ENCODE measurements at regions not wholly inside any gene's neighbourhood (a gene's known extent, or its start where the extent isn't known, plus 50 kb on each side); places are given as distances from the start of the nearest gene placed in this dataset.

DNA sequence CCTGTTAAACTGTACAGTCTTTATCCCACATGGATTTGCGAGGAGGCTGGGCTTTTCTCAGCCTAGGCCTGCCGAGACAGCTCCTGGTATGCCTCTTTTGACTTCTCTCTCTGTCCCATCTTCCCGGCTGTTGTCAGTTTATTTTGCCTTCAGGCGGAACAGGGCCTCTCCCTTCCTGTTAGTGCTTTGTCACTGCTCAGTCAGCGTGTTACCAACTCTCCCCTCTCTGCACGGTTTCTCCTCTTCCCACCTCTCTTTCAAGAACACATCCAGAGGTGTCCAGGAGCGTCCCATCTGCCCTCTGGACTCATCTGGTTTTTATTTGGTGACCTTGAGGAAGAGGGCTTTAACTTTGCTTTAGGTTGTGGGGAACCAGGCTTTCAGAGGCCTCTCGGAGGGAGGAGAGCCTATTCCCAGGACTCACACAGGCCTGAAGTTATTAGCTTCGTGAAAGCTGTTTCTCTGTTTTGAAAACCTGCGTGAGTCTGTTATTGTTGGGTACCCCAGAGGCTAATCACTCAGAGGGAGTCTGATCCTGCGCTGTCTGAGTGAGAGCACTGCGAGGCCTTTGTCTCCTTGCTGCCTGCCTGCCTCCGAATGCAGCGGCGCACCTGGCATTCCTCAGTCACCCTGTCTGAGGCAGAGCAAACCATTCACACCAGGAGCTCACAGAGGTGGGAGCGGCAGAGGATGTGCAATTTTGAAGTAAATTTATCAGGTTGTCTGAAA lies 234.4 kb upstream of the MPDZ start:
- no peak overlapping the region for H3K27ac Mint-ChIP-seq
- no peaks in the 10 kb centered on the region for H3K4me1 Mint-ChIP-seq
- peaks cover 7% of the 10 kb centered on the region for H3K9me3 Mint-ChIP-seq
- no peak for ATAC-seq (replicated peaks)
- H3K27me3 Mint-ChIP-seq: no peaks in the 10 kb centered on the region
- H3K36me3 Mint-ChIP-seq (ENCODE audit: low read depth): no peaks in the 10 kb centered on the region
- H3K4me3 Mint-ChIP-seq: no peak overlapping the region

DNA sequence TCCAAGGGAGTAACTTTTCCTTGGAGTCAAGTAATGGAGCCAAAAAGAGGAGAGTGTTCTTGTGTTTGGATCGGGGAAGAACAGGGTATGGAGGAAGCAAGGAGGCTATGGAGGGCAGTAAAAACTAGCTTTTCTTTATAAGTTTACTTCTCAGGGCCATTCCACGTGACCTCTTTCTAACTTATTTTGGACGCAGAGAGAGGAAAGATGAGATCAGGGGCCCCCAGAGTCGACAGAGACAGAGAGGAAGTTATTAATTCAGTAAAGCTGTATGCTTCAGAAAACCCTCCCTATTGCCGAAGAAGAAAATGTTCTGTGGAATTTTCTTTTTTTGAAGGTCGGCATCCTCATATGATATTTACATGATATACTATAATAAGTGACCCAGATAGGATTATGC lies 233.8 kb upstream of the MPDZ start:
- no peak overlapping the region for H3K27ac Mint-ChIP-seq
- H3K27me3 Mint-ChIP-seq: no peaks in the 10 kb centered on the region
- peaks cover 7% of the 10 kb centered on the region for H3K9me3 Mint-ChIP-seq
- no peaks in the 10 kb centered on the region for H3K4me1 Mint-ChIP-seq
- no peak for ATAC-seq (replicated peaks)
- no peak overlapping the region for H3K4me3 Mint-ChIP-seq
- no peaks in the 10 kb centered on the region for H3K36me3 Mint-ChIP-seq (ENCODE audit: low read depth)

DNA sequence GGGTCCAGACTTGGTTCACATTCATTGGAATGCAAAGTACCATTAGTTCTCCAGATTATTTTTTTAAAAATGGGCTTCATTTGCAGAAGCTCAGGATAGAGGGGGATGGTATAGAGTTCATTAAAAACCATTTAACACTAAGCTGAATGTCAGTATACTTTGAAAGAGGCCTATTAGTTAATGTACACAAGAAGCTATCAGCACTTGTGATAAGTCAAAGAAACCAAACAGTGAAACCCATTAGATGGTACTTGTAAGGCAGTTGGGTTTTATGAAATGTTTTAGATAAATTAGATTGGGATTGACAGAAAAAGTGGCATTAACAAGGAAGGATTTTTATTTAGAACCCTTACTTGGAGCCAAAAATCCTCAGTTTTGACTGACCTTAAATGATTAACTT lies 229.2 kb upstream of the MPDZ start:
- Mint-ChIP-seq H3K4me3 (no peak overlapping the region), H3K27ac (no peak overlapping the region), H3K4me1 (no peaks in the 10 kb centered on the region), H3K36me3 (ENCODE audit: low read depth) (no peaks in the 10 kb centered on the region), H3K9me3 (peaks cover 10% of the 10 kb centered on the region), H3K27me3 (no peaks in the 10 kb centered on the region)
- ATAC-seq (replicated peaks): no peak

DNA sequence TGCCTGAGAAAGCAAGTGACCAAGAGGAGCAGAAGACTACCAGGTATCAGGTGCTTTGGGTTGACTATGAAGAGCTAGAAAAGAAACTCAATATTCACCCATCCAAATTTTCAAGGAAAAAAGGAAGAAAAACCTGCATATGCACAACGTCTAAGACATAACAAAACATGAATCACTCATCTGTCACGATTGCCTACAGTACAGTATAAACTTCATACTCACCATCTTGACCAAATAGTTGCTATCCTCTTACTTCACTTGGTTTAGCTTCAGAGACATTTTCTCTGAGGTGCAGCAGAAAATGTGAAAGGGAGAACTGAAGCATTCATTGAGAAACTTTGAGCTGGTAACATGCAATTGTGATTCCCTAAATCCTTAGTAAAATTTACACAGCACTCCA lies 228.6 kb upstream of the MPDZ start:
- H3K4me1 Mint-ChIP-seq: no peaks in the 10 kb centered on the region
- H3K27ac Mint-ChIP-seq: no peak overlapping the region
- no peaks in the 10 kb centered on the region for H3K36me3 Mint-ChIP-seq (ENCODE audit: low read depth)
- no peak for ATAC-seq (replicated peaks)
- no peaks in the 10 kb centered on the region for H3K27me3 Mint-ChIP-seq
- peaks cover 10% of the 10 kb centered on the region for H3K9me3 Mint-ChIP-seq
- H3K4me3 Mint-ChIP-seq: no peak overlapping the region

DNA sequence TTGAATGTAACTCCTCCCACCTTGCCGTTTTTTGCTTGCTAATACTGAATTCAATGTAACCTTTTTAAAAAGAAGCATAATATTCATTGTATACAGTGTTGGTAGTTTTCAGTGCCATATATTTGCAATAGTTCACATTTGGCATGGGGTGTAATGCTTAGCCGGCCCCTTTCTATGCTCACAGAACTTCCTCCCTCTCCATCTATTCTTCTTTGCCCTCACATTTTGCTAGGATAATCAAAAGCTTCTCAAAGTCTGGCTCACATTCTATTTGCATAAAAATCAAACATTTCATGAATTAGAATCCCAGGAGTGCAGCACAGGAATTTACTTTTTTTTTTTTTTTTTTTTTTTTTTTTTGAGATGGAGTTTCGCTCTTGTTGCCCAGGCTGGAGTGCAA lies 226.3 kb upstream of the MPDZ start:
- no peaks in the 10 kb centered on the region for H3K4me1 Mint-ChIP-seq
- no peak overlapping the region for H3K27ac Mint-ChIP-seq
- no peaks in the 10 kb centered on the region for H3K36me3 Mint-ChIP-seq (ENCODE audit: low read depth)
- peaks cover 10% of the 10 kb centered on the region for H3K9me3 Mint-ChIP-seq
- H3K27me3 Mint-ChIP-seq: no peaks in the 10 kb centered on the region
- H3K4me3 Mint-ChIP-seq: no peak overlapping the region
- no peak for ATAC-seq (replicated peaks)

DNA sequence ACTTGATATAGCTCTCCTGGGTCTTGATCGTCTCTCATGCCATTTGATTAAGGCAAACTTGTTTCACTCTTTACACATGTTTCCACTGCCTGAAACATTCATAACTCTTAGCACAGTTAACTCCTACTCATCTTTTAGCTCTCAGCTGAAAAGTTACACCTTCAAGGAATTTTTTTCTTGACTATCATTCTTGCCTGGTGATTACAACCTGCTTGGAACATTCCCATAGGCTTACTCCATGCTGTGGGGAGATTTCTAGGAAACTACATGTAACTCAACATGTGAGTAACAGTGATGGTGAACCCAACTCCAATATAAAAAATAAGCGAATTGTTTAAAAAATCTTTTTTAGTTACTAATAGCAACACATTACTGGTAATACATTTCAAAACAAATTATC lies 224.1 kb upstream of the MPDZ start:
- ATAC-seq (replicated peaks): no peak
- H3K27ac Mint-ChIP-seq: no peak overlapping the region
- H3K27me3 Mint-ChIP-seq: no peaks in the 10 kb centered on the region
- no peaks in the 10 kb centered on the region for H3K4me1 Mint-ChIP-seq
- H3K4me3 Mint-ChIP-seq: no peak overlapping the region
- no peaks in the 10 kb centered on the region for H3K36me3 Mint-ChIP-seq (ENCODE audit: low read depth)
- peaks cover 7% of the 10 kb centered on the region for H3K9me3 Mint-ChIP-seq

DNA sequence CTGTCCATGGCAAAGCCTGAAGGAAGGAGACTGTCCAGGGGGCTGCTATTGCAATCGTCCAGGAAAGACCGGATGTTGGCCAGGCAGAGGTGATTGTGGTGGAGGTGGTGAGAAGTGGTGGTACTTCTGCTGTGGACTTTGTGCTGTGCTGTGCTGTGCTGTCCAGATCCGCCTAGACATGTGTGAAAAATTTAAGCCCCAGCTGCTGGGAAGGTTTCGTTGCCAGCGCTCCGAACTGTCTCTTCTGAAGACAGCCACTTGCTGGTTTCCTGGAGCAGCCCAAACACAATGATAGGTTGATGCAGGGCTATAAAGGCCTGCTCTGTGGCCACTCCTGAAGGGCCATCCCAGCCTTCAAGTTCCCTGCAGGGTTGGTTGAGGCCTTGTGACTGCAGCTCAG lies 223.0 kb upstream of the MPDZ start:
- no peaks in the 10 kb centered on the region for H3K27me3 Mint-ChIP-seq
- no peak overlapping the region for H3K4me3 Mint-ChIP-seq
- ATAC-seq (replicated peaks): no peak

DNA sequence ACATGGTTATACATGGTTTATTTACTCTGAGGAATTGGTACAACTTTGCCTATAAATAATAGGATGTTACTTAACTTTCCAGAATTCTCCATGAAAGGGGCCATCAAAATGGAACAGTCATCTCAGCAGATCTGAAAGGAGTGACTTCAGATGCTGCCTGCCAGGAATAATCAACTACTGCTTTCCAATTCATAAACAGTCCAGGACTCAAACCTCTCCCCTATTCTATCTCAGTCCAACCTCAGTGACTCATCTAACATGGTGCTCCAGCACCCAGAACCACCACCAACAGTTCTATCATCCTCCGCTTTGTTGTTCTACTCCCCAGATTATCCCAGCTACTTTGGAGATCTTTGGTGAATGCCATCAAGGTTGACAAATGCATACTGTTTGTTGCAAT lies 221.5 kb upstream of the MPDZ start:
- no peak overlapping the region for H3K27ac Mint-ChIP-seq
- peaks cover 9% of the 10 kb centered on the region for H3K9me3 Mint-ChIP-seq
- H3K36me3 Mint-ChIP-seq (ENCODE audit: low read depth): no peaks in the 10 kb centered on the region
- no peaks in the 10 kb centered on the region for H3K27me3 Mint-ChIP-seq
- no peak for ATAC-seq (replicated peaks)
- H3K4me3 Mint-ChIP-seq: no peak overlapping the region
- H3K4me1 Mint-ChIP-seq: no peaks in the 10 kb centered on the region

More for the DNA sequence above, 223.0 kb upstream of the MPDZ start:
- Mint-ChIP-seq H3K9me3 (peaks cover 7% of the 10 kb centered on the region), H3K4me1 (no peaks in the 10 kb centered on the region), H3K36me3 (ENCODE audit: low read depth) (no peaks in the 10 kb centered on the region), H3K27ac (no peak overlapping the region)

DNA sequence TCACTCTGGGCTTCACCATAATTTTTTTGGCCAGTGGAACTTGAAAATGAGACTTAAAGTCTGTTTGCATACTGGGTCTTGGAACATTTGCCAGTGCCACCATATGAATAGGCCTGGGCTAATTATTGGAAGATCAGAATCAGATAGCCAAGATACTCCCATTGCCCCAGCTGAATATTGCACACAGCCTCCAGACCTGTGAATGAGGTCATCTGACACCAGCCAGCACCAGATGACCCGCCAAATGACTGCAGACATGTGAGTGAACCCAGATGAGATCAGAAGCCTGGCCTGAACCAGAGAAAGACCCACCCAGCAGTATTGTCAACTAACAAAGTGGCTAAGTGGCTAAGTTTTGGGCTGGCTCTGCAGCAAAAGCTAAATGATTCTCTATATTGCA lies 220.5 kb upstream of the MPDZ start:
- no peak for ATAC-seq (replicated peaks)
- Mint-ChIP-seq H3K4me3 (no peak overlapping the region), H3K27me3 (no peaks in the 10 kb centered on the region)

DNA sequence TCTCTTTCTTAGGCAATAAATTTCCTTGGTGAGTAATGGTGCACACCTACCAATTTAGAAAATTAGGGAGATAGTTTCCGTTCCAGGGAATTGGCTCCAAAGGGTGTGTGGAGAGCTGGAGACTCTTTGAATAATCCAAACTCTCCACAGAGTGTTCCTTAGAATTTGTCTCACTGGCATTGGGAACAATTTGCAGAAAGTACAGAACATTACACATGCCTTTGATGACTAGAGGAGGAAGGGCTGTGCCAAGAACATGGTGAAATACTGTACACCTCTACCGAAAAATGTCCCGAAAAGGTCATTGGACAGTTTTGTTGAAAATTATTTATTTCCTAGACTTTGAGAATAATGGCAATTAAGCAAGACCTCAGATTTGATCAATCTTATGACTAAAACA lies 214.2 kb upstream of the MPDZ start:
- no peak for ATAC-seq (replicated peaks)
- no peaks in the 10 kb centered on the region for H3K4me1 Mint-ChIP-seq
- no peaks in the 10 kb centered on the region for H3K36me3 Mint-ChIP-seq (ENCODE audit: low read depth)
- H3K27me3 Mint-ChIP-seq: no peaks in the 10 kb centered on the region
- H3K27ac Mint-ChIP-seq: no peak overlapping the region
- H3K4me3 Mint-ChIP-seq: no peak overlapping the region
- peaks cover 11% of the 10 kb centered on the region for H3K9me3 Mint-ChIP-seq

More for the DNA sequence above, 220.5 kb upstream of the MPDZ start:
- no peaks in the 10 kb centered on the region for H3K36me3 Mint-ChIP-seq (ENCODE audit: low read depth)
- no peak overlapping the region for H3K27ac Mint-ChIP-seq
- peaks cover 10% of the 10 kb centered on the region for H3K9me3 Mint-ChIP-seq
- no peaks in the 10 kb centered on the region for H3K4me1 Mint-ChIP-seq

DNA sequence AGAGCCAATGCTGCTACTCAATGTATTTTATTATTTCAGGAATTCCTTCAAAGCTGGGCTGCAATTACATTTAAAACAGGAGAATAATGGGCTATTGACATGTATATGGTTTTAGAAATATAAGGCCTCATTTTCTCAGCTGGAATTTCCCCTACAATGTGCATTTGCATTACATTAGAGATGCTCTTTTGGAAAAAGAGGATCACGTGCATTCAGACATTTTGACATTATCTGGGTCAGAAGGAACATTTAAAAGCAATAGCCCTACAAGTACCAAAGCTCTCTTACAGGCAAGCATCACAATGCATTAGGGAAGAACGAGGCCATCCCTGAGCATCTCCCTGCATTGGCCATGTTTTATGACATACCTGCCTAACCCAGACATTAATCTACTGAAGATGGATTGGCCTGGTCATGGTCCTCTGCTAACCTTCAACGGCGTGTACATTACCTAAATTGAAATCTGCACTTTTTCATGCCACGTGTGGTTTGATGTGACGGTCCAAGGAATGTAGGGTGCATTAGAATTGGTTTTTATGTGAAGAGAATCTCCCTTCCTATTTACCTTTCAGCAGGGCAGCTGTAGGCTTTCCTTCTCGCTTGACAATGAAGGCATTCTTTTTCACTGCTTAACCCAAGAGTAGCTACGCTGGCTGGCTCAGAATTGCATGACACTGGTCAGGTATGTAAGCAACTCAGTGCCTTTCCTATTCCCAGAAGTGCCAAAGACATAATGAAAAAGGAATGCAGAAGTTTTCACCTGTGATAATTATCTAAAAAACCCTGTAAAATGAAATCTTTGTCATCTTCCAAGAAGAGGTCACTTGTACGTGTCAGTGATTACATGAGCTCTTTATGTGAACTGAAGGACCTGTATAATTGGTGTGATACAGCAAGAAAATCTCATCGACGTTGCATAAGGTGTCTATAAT lies 212.3 kb upstream of the MPDZ start:
- H3K9me3 Mint-ChIP-seq: peaks cover 7% of the 10 kb centered on the region
- no peaks in the 10 kb centered on the region for H3K27me3 Mint-ChIP-seq
- H3K27ac Mint-ChIP-seq: no peak overlapping the region
- H3K4me1 Mint-ChIP-seq: no peaks in the 10 kb centered on the region
- no peaks in the 10 kb centered on the region for H3K36me3 Mint-ChIP-seq (ENCODE audit: low read depth)
- no peak for ATAC-seq (replicated peaks)
- H3K4me3 Mint-ChIP-seq: no peak overlapping the region

DNA sequence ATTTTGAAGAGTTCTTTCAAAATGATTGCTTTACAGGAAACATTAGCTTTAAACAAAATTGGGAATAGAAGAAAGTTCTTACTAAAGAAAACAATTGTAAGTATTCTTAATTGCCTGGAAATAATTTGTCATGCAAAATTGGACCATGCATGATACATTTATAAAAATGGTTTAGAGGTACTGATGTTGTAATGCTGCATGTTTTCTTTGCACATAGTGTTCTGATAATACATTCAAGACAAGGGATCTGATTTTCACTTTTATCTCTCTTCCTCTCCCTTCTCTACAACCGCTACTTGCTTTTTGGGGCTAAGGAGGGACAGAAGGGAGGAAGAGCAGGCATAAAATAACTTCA lies 211.6 kb upstream of the MPDZ start:
- no peak for ATAC-seq (replicated peaks)
- Mint-ChIP-seq H3K36me3 (ENCODE audit: low read depth) (no peaks in the 10 kb centered on the region), H3K27ac (no peak overlapping the region), H3K27me3 (no peaks in the 10 kb centered on the region), H3K4me3 (no peak overlapping the region), H3K4me1 (no peaks in the 10 kb centered on the region), H3K9me3 (peaks cover 4% of the 10 kb centered on the region)

DNA sequence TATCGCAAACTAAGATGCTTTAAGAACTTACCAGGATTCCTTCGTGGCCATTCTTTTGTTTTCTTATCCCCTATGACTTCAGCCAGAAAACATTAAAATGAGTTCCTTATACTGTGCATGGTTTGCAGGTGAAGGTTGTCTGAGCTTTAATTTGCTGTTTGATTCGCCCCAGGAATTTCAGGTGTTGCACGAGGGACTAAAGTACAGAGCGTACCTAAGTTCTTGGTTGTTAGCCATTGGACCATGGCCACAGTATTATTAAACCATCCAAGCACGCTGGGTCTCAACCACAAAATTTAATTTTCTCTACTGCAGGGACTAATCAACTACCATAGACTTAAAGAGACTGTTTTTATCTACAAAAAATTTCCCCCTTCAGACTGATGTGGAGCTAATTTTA lies 208.4 kb upstream of the MPDZ start:
- no peaks in the 10 kb centered on the region for H3K27me3 Mint-ChIP-seq
- H3K27ac Mint-ChIP-seq: no peak overlapping the region
- no peak overlapping the region for H3K4me3 Mint-ChIP-seq
- ATAC-seq (replicated peaks): no peak
- no peaks in the 10 kb centered on the region for H3K36me3 Mint-ChIP-seq (ENCODE audit: low read depth)
- H3K4me1 Mint-ChIP-seq: no peaks in the 10 kb centered on the region
- peaks cover 7% of the 10 kb centered on the region for H3K9me3 Mint-ChIP-seq

DNA sequence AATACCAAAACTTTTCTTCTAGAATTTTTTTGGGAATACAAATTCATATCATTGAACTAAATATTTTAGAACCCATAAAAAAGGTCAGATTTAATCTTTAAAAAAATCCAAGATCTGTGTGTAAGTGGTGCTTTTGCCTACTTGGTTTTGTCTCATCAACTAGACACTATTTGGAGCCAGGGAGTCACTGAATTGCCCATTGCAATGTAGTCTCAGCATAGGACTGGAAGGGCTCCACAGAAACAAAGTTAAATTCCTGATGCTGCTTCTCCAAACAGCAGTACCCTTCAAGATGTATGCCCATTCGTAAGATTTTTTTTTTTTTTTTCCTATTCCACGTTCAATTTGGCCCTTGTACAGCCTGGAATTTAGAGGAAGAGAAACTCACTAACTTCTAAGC lies 208.0 kb upstream of the MPDZ start:
- no peaks in the 10 kb centered on the region for H3K27me3 Mint-ChIP-seq
- peaks cover 7% of the 10 kb centered on the region for H3K9me3 Mint-ChIP-seq
- H3K4me1 Mint-ChIP-seq: no peaks in the 10 kb centered on the region
- ATAC-seq (replicated peaks): no peak
- no peak overlapping the region for H3K27ac Mint-ChIP-seq
- H3K4me3 Mint-ChIP-seq: no peak overlapping the region
- H3K36me3 Mint-ChIP-seq (ENCODE audit: low read depth): no peaks in the 10 kb centered on the region

DNA sequence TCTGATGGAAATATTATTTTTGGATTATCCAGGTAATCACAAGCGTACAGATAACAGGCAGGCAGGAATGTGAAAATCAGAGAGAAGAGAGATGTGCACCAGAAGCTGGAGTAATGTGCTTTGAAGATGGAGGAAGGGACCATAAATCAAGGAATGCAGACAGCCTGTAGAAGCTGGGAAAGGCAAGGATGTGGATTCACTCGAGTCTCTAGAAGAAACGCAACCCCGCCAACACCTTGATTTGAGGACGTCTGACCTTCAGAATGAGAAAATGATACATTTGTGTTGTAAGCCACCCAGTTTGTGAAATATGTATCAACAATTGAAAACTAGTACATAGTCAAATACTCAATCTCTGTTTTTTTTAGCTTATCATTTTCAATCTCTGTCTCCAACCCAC lies 207.6 kb upstream of the MPDZ start:
- no peak overlapping the region for H3K4me3 Mint-ChIP-seq
- no peak overlapping the region for H3K27ac Mint-ChIP-seq
- H3K36me3 Mint-ChIP-seq (ENCODE audit: low read depth): no peaks in the 10 kb centered on the region
- no peaks in the 10 kb centered on the region for H3K4me1 Mint-ChIP-seq
- peaks cover 7% of the 10 kb centered on the region for H3K9me3 Mint-ChIP-seq
- H3K27me3 Mint-ChIP-seq: no peaks in the 10 kb centered on the region
- no peak for ATAC-seq (replicated peaks)

Data from activated T-helper 17 cell treated with anti-CD3 and anti-CD28 coated beads, Interleukin-2, amount 50 U/mL, for 72 hours (primary cell).